22Rv1 (cell line): ENCODE measurements at regions not wholly inside any gene's neighbourhood (a gene's known extent, or its start where the extent isn't known, plus 50 kb on each side); places are given as distances from the start of the nearest gene placed in this dataset.

Experiments used
- H3K27ac ChIP-seq: fragments of 450-650 bp; 2 replicates; pipeline ENCODE4 v1.5.1; 2017
- CTCF ChIP-seq: fragments of 450-650 bp; IDR thresholded peaks from 2 replicates; pipeline ENCODE4 v1.5.1; 2017; ENCODE audit warnings: mild to moderate bottlenecking
- ZFX ChIP-seq: fragments of 450-650 bp; IDR thresholded peaks from 2 replicates; pipeline ENCODE4 v1.6.1; 2017; ENCODE audit warnings: antibody characterized with exemption, borderline replicate concordance

- H3K27ac ChIP-seq = no peak overlapping the region
- TF ChIP-seq CTCF (no peak), ZFX (no peak)
These were observed 124.2 kb upstream of the TRPM3 start for GRCh38 chr9:71245651-71246050.

GRCh38 chr9:71243951-71244350 is 122.5 kb upstream of the TRPM3 start:
- H3K27ac ChIP-seq = no peak overlapping the region
- no peak for TF ChIP-seq CTCF
- no peak for TF ChIP-seq ZFX

GRCh38 chr9:71242081-71242480 is 120.7 kb upstream of the TRPM3 start:
- no peak for TF ChIP-seq ZFX
- TF ChIP-seq CTCF = no peak
- H3K27ac ChIP-seq = no peak overlapping the region

- no peak overlapping the region for H3K27ac ChIP-seq
These were observed 115.6 kb upstream of the TRPM3 start for GRCh38 chr9:71237051-71237450.

DNA sequence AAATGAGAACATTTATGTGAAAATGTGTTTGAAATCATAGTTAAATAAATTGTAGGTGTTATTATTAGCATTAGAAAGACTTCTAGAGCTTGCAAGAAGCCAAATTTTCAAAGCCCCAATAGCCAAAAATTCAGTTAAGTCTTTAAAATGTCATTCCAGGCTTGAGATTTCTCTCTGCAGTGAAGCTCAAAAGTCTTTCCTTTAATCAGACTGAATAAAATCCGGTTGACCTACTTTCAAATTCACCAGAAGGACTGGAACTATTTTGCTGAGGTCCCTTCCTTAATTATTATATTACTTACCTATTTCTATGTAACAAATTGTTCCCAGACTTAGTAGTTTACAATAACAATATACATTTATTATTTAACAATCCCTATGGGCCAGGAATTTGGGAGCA is 112.2 kb upstream of the TRPM3 start:
- TF ChIP-seq ZFX = no peak
- TF ChIP-seq CTCF = no peak
- H3K27ac ChIP-seq = no peak overlapping the region

More at GRCh38 chr9:71237051-71237450, 115.6 kb upstream of the TRPM3 start:
- no peak for TF ChIP-seq ZFX
- TF ChIP-seq CTCF = no peak

- TF ChIP-seq ZFX (no peak), CTCF (no peak)
- no peak overlapping the region for H3K27ac ChIP-seq
These were observed 102.6 kb upstream of the TRPM3 start for GRCh38 chr9:71223953-71224538.

GRCh38 chr9:71218774-71219173 is 97.4 kb upstream of the TRPM3 start:
- TF ChIP-seq ZFX = no peak
- H3K27ac ChIP-seq = no peak overlapping the region

DNA sequence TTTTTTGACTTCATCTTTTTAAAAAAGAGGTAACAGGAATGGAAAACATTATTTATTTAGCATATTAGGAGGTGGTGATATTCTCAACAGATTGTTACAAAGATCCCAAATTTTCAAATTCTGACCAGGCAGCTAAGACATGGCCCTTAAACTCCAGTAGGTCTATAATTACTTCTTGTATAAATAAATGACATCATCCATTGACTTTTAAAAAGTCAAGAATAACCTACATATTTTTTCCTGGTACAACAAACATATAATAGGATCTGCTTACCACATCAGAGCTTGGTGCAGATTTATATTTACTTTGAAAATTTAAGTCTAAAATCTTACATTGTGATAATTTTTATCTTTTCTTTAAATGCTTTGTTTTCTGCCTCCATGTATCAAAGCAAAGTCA is 92.2 kb upstream of the TRPM3 start:
- no peak overlapping the region for H3K27ac ChIP-seq
- TF ChIP-seq CTCF (no peak), ZFX (no peak)
